Loucy (cell line): ENCODE measurements at regions not wholly inside any gene's neighbourhood (a gene's known extent, or its start where the extent isn't known, plus 50 kb on each side); places are given as distances from the start of the nearest gene placed in this dataset.

Experiments
- H2AFZ ChIP-seq: fragments of 200-600 bp; sonication (generic); 2 replicates; pipeline ENCODE4 v1.6.0; 2016; ENCODE audit warnings: antibody characterized with exemption, mild to moderate bottlenecking, low read length, moderate library complexity
- H3F3A ChIP-seq: fragments of 200-600 bp; 2 replicates; pipeline ENCODE4 v1.6.0; 2016; ENCODE audit warnings: antibody characterized with exemption, low read depth, mild to moderate bottlenecking
- H3K27me3 ChIP-seq: fragments of 200-600 bp; sonication (generic); 2 replicates; pipeline ENCODE4 v1.6.1; 2014; ENCODE audit warnings: low read length, mild to moderate bottlenecking; ENCODE audit not compliant: insufficient read depth, poor library complexity, severe bottlenecking
- H3K36me3 ChIP-seq: fragments of 200-600 bp; sonication (generic); 2 replicates; pipeline ENCODE4 v1.6.1; 2016; ENCODE audit warnings: low read length; ENCODE audit not compliant: insufficient read depth
- H3K4me1 ChIP-seq: fragments of 200-600 bp; sonication (generic); 2 replicates; pipeline ENCODE4 v1.5.1; 2014; ENCODE audit warnings: low read length, mild to moderate bottlenecking; ENCODE audit not compliant: insufficient read depth, poor library complexity, severe bottlenecking
- H3K4me2 ChIP-seq: fragments of 200-600 bp; sonication (generic); 2 replicates; pipeline ENCODE4 v1.6.0; 2014; ENCODE audit warnings: antibody characterized with exemption, low read length, low read depth, mild to moderate bottlenecking; ENCODE audit not compliant: poor library complexity, severe bottlenecking
- H3K4me3 ChIP-seq: fragments of 200-600 bp; sonication (generic); 2 replicates; pipeline ENCODE4 v1.5.1; 2014; ENCODE audit warnings: low read length, mild to moderate bottlenecking, mixed read lengths; ENCODE audit not compliant: poor library complexity, severe bottlenecking
- H3K79me2 ChIP-seq: fragments of 200-600 bp; sonication (generic); 2 replicates; pipeline ENCODE4 v1.6.1; 2014; ENCODE audit warnings: low read length; ENCODE audit not compliant: insufficient read depth
- H3K9ac ChIP-seq: fragments of 200-600 bp; sonication (generic); 2 replicates; pipeline ENCODE4 v1.6.0; 2014; ENCODE audit warnings: mild to moderate bottlenecking, low read depth, low read length, moderate library complexity; ENCODE audit not compliant: poor library complexity, severe bottlenecking
- H3K9me2 ChIP-seq: fragments of 200-600 bp; sonication (generic); replicated peaks from 2 replicates; pipeline ENCODE4 v1.6.1; 2016; ENCODE audit warnings: low read depth, low read length, mixed read lengths
- H3K9me3 ChIP-seq: fragments of 200-600 bp; sonication (generic); 2 replicates; pipeline ENCODE4 v1.6.1; 2014; ENCODE audit warnings: mild to moderate bottlenecking, antibody characterized with exemption, low read length, low read depth; ENCODE audit not compliant: insufficient read depth
- H4K20me1 ChIP-seq: fragments of 200-600 bp; sonication (generic); 2 replicates; pipeline ENCODE4 v1.6.0; 2014; ENCODE audit warnings: antibody characterized with exemption, low read length, mild to moderate bottlenecking; ENCODE audit not compliant: insufficient read depth, poor library complexity, severe bottlenecking
- EZH2phosphoT487 ChIP-seq: fragments of 200-600 bp; IDR thresholded peaks from 2 replicates; pipeline ENCODE4 v1.6.1; 2018; ENCODE audit warnings: antibody characterized with exemption, mild to moderate bottlenecking, moderate library complexity, borderline replicate concordance
- TF ChIP-seq, protein P1 (sequence below): fragments of 200-600 bp; sonication (generic); conservative IDR thresholded peaks from 2 replicates; pipeline ENCODE4 v1.5.1; 2014; ENCODE audit warnings: mild to moderate bottlenecking, antibody characterized with exemption, low read length

DNA sequence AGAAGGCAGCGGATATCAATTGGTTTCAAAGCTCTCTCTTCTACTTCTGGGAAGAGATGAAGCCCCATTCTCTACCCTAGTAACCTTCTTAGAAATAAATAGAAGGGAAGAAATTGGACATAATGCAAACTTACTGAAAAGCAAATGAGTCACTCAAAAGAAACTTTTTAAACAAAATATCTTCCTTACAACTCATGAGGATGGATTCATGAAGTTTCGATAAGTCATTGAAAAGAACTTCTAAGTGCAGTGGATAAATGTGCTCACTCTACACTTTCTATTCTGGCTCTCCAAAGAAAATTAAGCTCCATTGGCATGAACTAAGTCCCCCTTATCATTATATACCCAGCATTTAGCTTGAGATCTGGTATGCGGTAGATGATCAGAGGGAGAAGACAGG, 899.5 kb downstream of the RPS29 start:
- Histone ChIP-seq H3K9ac (no peak overlapping the region), H3K9me3 (no peaks in the 10 kb centered on the region), H3K4me1 (no peaks in the 10 kb centered on the region), H3K79me2 (no peaks in the 10 kb centered on the region), H3K4me2 (no peak overlapping the region), H3F3A (no peaks in the 10 kb centered on the region), H3K27me3 (no peaks in the 10 kb centered on the region), H4K20me1 (no peaks in the 10 kb centered on the region), H3K4me3 (no peak overlapping the region), H3K36me3 (no peaks in the 10 kb centered on the region), H3K9me2 (no peaks in the 10 kb centered on the region), H2AFZ (no peak overlapping the region)
- no peak for TF ChIP-seq EZH2phosphoT487
- TF ChIP-seq, protein P1, sequence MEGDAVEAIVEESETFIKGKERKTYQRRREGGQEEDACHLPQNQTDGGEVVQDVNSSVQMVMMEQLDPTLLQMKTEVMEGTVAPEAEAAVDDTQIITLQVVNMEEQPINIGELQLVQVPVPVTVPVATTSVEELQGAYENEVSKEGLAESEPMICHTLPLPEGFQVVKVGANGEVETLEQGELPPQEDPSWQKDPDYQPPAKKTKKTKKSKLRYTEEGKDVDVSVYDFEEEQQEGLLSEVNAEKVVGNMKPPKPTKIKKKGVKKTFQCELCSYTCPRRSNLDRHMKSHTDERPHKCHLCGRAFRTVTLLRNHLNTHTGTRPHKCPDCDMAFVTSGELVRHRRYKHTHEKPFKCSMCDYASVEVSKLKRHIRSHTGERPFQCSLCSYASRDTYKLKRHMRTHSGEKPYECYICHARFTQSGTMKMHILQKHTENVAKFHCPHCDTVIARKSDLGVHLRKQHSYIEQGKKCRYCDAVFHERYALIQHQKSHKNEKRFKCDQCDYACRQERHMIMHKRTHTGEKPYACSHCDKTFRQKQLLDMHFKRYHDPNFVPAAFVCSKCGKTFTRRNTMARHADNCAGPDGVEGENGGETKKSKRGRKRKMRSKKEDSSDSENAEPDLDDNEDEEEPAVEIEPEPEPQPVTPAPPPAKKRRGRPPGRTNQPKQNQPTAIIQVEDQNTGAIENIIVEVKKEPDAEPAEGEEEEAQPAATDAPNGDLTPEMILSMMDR: no peak

DNA sequence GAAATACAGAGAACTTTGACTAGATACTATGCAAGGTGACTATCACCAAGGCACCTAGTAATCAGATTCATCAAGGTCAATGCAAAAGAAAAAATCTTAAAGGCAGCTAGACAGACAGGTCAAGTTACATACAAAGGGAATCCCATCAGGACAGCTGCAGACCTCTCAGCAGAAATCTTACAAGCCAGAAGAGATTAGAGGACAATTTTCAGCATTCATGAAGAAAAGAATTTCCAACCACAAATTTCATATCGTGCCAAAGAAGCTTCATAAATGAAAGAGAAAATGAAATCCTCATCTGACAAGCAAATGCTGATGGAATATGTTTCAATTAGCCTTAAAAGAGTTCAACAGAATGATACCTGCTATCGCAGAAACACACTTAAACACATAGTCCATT, 913.7 kb downstream of the RPS29 start:
- Histone ChIP-seq H3K9ac (no peak overlapping the region), H3K4me3 (no peak overlapping the region), H4K20me1 (no peaks in the 10 kb centered on the region), H3K79me2 (no peaks in the 10 kb centered on the region), H2AFZ (no peak overlapping the region), H3K9me3 (no peaks in the 10 kb centered on the region), H3K4me2 (no peak overlapping the region), H3F3A (no peaks in the 10 kb centered on the region), H3K4me1 (no peaks in the 10 kb centered on the region), H3K9me2 (no peaks in the 10 kb centered on the region), H3K27me3 (no peaks in the 10 kb centered on the region), H3K36me3 (no peaks in the 10 kb centered on the region)
- TF ChIP-seq, protein P1: no peak
- no peak for TF ChIP-seq EZH2phosphoT487

DNA sequence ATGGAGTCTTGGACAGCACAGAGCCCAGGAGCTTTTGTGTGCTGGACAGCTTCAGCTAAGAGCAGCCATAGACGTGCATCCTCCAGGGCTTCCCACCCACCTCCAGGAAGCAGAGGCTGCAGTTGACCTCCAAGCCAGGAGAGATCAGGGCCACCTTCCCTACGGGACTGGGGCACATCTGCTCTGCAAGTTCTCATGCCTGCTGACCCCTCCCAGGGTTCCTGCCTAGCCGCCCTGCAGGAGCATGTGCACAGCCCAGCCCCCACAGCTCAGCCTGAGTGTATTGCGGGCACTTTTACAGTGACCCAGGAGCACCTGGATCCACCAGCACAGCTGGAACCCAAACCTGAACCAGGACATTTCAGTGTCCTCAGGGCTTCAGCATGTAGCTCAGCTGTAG, 915.2 kb downstream of the RPS29 start:
- TF ChIP-seq EZH2phosphoT487: no peak
- TF ChIP-seq, protein P1: no peak
- no peaks in the 10 kb centered on the region for H3K36me3 ChIP-seq
- H3K79me2 ChIP-seq: no peaks in the 10 kb centered on the region
- no peaks in the 10 kb centered on the region for H3K9me3 ChIP-seq
- H2AFZ ChIP-seq: no peak overlapping the region
- H3K4me2 ChIP-seq: no peak overlapping the region
- no peak overlapping the region for H3K9ac ChIP-seq
- H3K4me3 ChIP-seq: no peak overlapping the region
- H3K9me2 ChIP-seq: no peaks in the 10 kb centered on the region
- no peaks in the 10 kb centered on the region for H3K27me3 ChIP-seq
- no peaks in the 10 kb centered on the region for H4K20me1 ChIP-seq
- no peaks in the 10 kb centered on the region for H3K4me1 ChIP-seq
- H3F3A ChIP-seq: no peaks in the 10 kb centered on the region
